ENCODE measurements at regions not wholly inside any gene's neighbourhood (a gene's known extent, or its start where the extent isn't known, plus 50 kb on each side); places are given as distances from the start of the nearest gene placed in this dataset.
A peak's percentile ranks its signal among the peaks of the same experiment; 100 is the strongest.

DNA sequence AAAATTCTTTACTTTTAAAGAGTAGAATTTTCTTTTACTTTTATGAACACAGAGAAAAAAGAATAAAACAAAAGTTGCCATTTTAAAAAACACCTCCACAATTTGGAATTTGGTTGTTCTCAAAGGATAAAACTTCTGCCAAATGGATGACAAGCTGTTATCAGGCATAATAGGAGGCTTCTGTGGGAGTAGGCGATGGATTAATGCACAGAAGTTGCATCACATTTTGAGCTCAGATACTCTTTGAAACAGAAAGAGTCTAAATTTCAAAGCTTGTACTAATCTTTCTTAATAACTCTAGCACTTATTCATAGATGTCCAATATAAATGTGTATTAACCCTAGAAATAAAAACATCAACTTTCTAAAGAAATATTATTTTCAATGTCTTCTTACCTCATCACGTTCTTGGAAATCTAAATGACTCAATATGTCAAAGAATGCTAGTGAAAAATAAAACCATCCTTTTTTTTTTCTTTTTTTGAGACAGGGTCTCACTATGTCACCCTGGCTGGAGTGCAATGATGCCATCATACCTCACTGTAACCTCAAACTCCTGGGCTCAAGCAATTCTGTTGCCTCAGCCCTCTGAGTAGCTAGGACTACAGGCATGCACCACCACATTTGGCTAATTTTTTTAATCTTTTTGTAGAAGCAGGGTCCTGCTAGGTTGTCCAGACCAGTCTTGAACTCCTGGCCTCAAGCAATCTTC lies 112.8 kb upstream of the USP25 start:
- no peak overlapping the region for H2BK15ac ChIP-seq (ENCODE audit: low read depth, low read length)
- intact Hi-C loops (cut with micrococcal nuclease) (no loop called here), dilution Hi-C loops (cut with HindIII; ENCODE audit: low sequenced_read_pairs, unreplicated experiment) (no loop called here), in situ Hi-C loops (cut with MboI; ENCODE audit: low sequenced_read_pairs) (no loop called here)
- H2AFZ ChIP-seq (replicated peaks; ENCODE audit: low read length, poor library complexity): no peak overlapping the region
- no peak overlapping the region for H3K27ac ChIP-seq (ENCODE audit: insufficient read depth, low read length)
- H3K79me1 ChIP-seq (ENCODE audit: low read depth in 1 of 2, low read length in 2 of 2): no peaks in the 10 kb centered on the region
- no peak overlapping the region for H2AK5ac ChIP-seq (ENCODE audit: low read depth, low read length)
- no peak for ATAC-seq (ENCODE audit: low read depth)
- H2BK20ac ChIP-seq (ENCODE audit: low read depth, low read length): no peak overlapping the region
- no peak overlapping the region for H4K5ac ChIP-seq (ENCODE audit: low read depth, low read length)
- ChIA-PET CTCF (no interaction called here), POLR2A (ENCODE audit: unreplicated experiment) (no interaction called here)
- H3K27me3 ChIP-seq (ENCODE audit: control insufficient read depth, insufficient read depth, low read length): no peaks in the 10 kb centered on the region; the same call in 1 of the 2 replicates
- no peak overlapping the region for H3K14ac ChIP-seq (replicated peaks; ENCODE audit: low read depth, low read length)
- H3K36me3 ChIP-seq (ENCODE audit: control insufficient read depth, insufficient read depth, low read length): no peaks in the 10 kb centered on the region
- no peaks in the 10 kb centered on the region for H3K9me3 ChIP-seq (ENCODE audit: control insufficient read depth, insufficient read depth, low read length)
- H3K18ac ChIP-seq (ENCODE audit: low read depth, low read length): no peak overlapping the region
- no peak overlapping the region for H3K23ac ChIP-seq (ENCODE audit: low read depth, low read length)
- DNase-seq: peak; percentile 3
- H3K9ac ChIP-seq (ENCODE audit: low read depth, low read length): no peak overlapping the region
- H3K4me2 ChIP-seq (ENCODE audit: low read depth, low read length): no peak overlapping the region
- no peaks in the 10 kb centered on the region for H3K9me1 ChIP-seq (ENCODE audit: insufficient read depth, low read length)
- H3K56ac ChIP-seq (ENCODE audit: extremely low read depth, insufficient read depth, low read length): no peak overlapping the region
- no TSS peak for BruUV-seq (replicated peaks)
- H4K20me1 ChIP-seq (ENCODE audit: insufficient read depth, low read length): no peaks in the 10 kb centered on the region
- no peak overlapping the region for H4K91ac ChIP-seq (ENCODE audit: insufficient read depth, low read depth, low read length)
- no peak overlapping the region for H4K8ac ChIP-seq (ENCODE audit: low read depth in 2 of 2, low read length in 2 of 2)
- no CpG with 5 or more reads among the region's 2 CpGs for WGBS, 2 experiments (ENCODE audit: extremely low coverage in 2 of 2, insufficient read length in 1 of 2)
- no peak overlapping the region for H3K4ac ChIP-seq (ENCODE audit: low read depth, low read length)
- no peak overlapping the region for H2BK5ac ChIP-seq (ENCODE audit: low read depth, low read length, poor library complexity, severe bottlenecking)
- no peak overlapping the region for H2BK120ac ChIP-seq (ENCODE audit: low read depth, low read length)
- TF ChIP-seq MAZ (IDR thresholded peaks at IDR 0.05; ENCODE audit: borderline replicate concordance, low read depth, low read length): no peak
- no peak for TF ChIP-seq MXI1 (IDR thresholded peaks at IDR 0.05; ENCODE audit: borderline replicate concordance, low read depth, low read length)
- TF ChIP-seq, protein P1, sequence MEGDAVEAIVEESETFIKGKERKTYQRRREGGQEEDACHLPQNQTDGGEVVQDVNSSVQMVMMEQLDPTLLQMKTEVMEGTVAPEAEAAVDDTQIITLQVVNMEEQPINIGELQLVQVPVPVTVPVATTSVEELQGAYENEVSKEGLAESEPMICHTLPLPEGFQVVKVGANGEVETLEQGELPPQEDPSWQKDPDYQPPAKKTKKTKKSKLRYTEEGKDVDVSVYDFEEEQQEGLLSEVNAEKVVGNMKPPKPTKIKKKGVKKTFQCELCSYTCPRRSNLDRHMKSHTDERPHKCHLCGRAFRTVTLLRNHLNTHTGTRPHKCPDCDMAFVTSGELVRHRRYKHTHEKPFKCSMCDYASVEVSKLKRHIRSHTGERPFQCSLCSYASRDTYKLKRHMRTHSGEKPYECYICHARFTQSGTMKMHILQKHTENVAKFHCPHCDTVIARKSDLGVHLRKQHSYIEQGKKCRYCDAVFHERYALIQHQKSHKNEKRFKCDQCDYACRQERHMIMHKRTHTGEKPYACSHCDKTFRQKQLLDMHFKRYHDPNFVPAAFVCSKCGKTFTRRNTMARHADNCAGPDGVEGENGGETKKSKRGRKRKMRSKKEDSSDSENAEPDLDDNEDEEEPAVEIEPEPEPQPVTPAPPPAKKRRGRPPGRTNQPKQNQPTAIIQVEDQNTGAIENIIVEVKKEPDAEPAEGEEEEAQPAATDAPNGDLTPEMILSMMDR (conservative IDR thresholded peaks at IDR 0.05; ENCODE audit: low read depth, low read length): no peak
- 0 out of 2 replicates have a peak, but pooled peaks have one; percentile 40 for TF ChIP-seq CEBPB (IDR thresholded peaks at IDR 0.05; ENCODE audit: low read depth, low read length)
- H3K4me3 ChIP-seq (ENCODE audit: insufficient read depth, low read depth, low read length): no peak overlapping the region
- no peak overlapping the region for H2AK9ac ChIP-seq (replicated peaks; ENCODE audit: low read depth, low read length, poor library complexity)
- H3K4me1 ChIP-seq (ENCODE audit: control insufficient read depth, insufficient read depth, low read length): no peaks in the 10 kb centered on the region

Data from IMR-90 (cell line).